ENCODE measurements at regions not wholly inside any gene's neighbourhood (a gene's known extent, or its start where the extent isn't known, plus 50 kb on each side); places are given as distances from the start of the nearest gene placed in this dataset.
A peak's percentile ranks its signal among the peaks of the same experiment; 100 is the strongest.
"Not testable (repeated sequence)": the region's sequence is repeated elsewhere in the genome, so short reads cannot be mapped to it uniquely, and the experiment has no call there.

DNA sequence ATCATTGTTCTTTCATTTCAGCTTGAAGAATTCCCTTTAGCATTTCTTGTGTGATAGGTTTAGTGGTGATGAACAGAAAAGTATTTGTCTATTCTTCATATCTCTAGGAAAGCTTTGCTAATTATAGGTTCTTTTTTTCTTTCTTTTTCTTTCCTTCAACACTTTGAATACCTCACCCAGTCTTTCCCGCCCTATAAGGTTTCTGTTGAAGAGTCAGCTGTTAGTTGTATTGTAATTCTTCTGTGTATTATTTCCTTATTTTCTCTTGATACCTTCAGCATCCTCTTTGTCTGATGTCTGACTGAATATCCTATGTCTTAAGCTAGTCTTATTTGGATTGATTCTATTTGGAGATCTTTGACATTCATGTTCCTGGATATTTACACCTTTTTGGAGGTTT, 1989.4 kb downstream of the PCDH9 start:
- DNase-seq (ENCODE audit: low read depth) = no peak
- TF ChIP-seq, protein P1, sequence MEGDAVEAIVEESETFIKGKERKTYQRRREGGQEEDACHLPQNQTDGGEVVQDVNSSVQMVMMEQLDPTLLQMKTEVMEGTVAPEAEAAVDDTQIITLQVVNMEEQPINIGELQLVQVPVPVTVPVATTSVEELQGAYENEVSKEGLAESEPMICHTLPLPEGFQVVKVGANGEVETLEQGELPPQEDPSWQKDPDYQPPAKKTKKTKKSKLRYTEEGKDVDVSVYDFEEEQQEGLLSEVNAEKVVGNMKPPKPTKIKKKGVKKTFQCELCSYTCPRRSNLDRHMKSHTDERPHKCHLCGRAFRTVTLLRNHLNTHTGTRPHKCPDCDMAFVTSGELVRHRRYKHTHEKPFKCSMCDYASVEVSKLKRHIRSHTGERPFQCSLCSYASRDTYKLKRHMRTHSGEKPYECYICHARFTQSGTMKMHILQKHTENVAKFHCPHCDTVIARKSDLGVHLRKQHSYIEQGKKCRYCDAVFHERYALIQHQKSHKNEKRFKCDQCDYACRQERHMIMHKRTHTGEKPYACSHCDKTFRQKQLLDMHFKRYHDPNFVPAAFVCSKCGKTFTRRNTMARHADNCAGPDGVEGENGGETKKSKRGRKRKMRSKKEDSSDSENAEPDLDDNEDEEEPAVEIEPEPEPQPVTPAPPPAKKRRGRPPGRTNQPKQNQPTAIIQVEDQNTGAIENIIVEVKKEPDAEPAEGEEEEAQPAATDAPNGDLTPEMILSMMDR (IDR thresholded peaks at IDR 0.05; ENCODE audit: insufficient read depth, low read depth, low read length, missing control alignments) = no peak
- H3K4me3 ChIP-seq (ENCODE audit: low read length) = no peak overlapping the region

DNA sequence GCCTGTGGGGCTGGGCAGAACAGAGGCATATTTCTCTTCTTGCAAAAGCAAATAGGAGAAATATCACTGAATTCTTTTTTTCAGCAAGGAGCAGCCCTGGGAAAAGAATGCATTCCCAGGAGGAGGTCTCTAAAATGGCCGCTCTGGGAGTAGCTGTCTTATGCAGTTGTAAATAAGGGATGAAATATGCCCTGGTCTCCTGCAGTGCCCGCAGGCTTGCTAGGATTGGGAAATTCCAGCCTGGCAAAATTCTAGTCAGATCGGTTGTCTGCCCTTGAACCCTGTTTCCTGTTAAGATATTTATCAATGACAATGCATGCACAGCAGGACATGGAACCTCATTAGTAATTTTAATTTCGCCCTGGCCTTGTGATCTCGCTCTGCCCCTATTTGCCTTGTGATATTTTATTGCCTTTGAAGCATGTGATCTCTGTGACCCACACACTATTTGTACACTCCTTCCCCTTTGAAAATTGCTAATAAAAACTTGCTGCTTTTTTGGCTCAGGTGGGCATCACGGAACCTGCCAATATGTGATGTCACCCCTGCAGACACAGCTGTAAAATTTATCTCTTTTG, 1993.2 kb downstream of the PCDH9 start:
- TF ChIP-seq, protein P1 (IDR thresholded peaks at IDR 0.05; ENCODE audit: insufficient read depth, low read depth, low read length, missing control alignments) = no peak
- no peak for DNase-seq (ENCODE audit: low read depth)
- H3K4me3 ChIP-seq (ENCODE audit: low read length) = no peak overlapping the region

DNA sequence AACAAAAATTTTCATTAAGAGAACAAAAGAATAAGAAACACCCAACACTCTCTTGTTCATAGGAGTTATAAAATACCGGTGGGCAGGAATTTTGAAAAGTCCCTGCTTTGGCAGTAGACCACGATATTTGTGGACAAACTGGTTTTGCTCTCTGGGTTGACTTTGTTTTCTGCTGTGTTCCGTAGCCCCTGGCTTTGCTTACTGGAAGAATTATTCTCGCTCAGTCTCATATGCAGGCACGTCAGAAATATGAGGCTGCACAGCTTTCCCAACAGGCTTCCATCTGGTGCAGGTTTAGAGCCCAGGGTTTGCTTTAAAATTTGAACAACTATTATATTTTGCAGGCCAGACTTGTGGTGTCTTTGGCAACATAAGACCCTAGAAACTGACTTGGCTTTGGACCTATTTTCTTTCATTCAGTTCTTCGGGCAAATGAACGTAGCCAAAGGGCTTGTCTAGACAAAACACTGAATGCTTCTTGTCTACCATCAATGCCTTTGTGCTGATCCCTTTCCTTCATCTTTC, 2012.6 kb downstream of the PCDH9 start:
- TF ChIP-seq, protein P1 (IDR thresholded peaks at IDR 0.05; ENCODE audit: insufficient read depth, low read depth, low read length, missing control alignments) = no peak
- no peak overlapping the region for H3K4me3 ChIP-seq (ENCODE audit: low read length)
- peak; percentile 27 for DNase-seq (ENCODE audit: low read depth)

DNA sequence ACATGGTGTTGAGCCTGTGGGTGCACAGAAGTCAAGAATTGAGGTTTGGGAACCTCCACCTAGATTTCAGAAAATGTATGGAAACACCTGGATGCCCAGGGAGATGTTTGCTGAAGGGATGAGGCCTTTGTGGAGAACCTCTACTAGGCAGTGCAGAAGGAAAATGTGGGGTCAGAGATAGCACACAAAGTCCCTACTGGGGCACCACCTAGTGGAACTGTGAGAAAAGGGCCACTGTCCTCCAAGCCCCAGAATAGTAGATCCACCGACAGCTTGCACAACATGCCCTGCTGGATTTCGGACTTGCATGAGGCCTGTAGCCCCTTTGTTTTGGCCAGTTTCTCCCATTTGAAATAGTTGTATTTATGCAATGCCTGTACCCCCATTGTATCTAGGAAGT, 2027.3 kb downstream of the PCDH9 start:
- not testable (repeated sequence) for H3K4me3 ChIP-seq (ENCODE audit: low read length)
- DNase-seq (ENCODE audit: low read depth) = peak; percentile 1

DNA sequence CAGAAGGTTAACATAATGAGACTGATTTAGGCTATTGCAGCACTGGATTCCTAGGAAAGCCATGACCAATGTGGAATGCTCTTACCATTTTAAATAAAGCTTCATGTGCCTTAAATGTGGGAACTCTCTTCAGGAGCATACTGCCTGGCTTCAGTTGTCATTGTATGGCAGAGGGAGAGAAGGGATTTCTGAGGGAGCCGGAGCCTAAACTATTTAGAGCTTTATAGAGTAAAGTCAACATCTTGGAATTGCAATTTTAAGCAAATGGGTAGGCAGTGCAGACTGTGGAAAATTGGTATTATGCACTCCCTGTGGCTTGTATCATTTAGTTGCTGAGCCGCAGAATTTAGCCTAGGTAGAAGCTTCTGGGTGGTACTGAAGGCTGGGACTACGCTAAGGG, 2041.4 kb downstream of the PCDH9 start:
- TF ChIP-seq, protein P1 (IDR thresholded peaks at IDR 0.05; ENCODE audit: insufficient read depth, low read depth, low read length, missing control alignments) = no peak
- DNase-seq (ENCODE audit: low read depth) = no peak
- no peak overlapping the region for H3K4me3 ChIP-seq (ENCODE audit: low read length)

DNA sequence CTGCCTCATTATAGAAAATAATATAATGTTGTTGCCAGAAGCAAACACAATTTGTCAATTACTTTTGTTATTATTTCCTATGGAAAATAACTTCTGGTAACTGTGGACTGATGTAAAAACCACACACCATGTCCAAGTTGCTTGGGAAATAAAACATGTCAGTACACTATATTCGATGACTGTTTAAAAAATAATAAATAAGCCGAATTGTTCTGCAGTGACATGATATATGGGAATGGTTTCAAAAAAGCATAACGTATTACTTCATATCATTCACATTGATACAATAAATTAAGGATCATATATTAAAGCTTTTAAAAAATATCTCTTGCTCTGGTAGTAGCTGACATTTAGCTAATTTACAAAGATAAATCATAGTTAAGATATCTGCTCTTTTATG, 2062.1 kb downstream of the PCDH9 start:
- no peak for DNase-seq (ENCODE audit: low read depth)
- TF ChIP-seq, protein P1 (IDR thresholded peaks at IDR 0.05; ENCODE audit: insufficient read depth, low read depth, low read length, missing control alignments) = no peak
- H3K4me3 ChIP-seq (ENCODE audit: low read length) = no peak overlapping the region

DNA sequence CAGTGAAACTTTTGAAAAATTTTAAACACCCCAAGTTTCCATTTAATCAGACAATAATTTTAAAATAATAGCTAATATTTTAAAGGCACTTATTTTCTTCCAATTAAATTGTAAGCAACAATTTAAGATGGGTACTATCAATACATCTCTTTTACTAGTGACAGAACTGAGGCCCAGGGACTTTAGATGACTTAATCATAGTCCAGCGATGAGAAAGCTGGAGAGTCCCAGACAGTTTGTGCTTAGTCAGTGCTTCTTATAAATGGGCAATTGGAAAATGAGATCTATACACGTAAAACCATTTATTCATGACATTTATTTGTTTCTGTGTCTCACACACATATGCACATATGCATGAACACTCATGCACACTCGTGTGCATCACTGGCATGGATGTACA, 2063.5 kb downstream of the PCDH9 start:
- H3K4me3 ChIP-seq (ENCODE audit: low read length) = no peak overlapping the region
- no peak for DNase-seq (ENCODE audit: low read depth)
- TF ChIP-seq, protein P1 (IDR thresholded peaks at IDR 0.05; ENCODE audit: insufficient read depth, low read depth, low read length, missing control alignments) = no peak

Measured in epithelial cell of esophagus (primary cell).